GM23248 (cell line): ENCODE measurements at regions not wholly inside any gene's neighbourhood (a gene's known extent, or its start where the extent isn't known, plus 50 kb on each side); places are given as distances from the start of the nearest gene placed in this dataset.

Source experiments
- DNase-seq: peaks from one replicate; pipeline ENCODE4 v3.0.0-alpha.2; 2015
- H2AFZ ChIP-seq: fragments of 200-600 bp; sonication (generic); 2 replicates; pipeline ENCODE4 v1.6.1; 2016; ENCODE audit warnings: antibody characterized with exemption
- H3F3A ChIP-seq: fragments of 200-600 bp; sonication (generic); 2 replicates; pipeline ENCODE4 v1.6.1; 2016; ENCODE audit warnings: mild to moderate bottlenecking, antibody characterized with exemption, mixed run types; ENCODE audit not compliant: insufficient read depth
- H3K27ac ChIP-seq: fragments of 200-600 bp; sonication (generic); 2 replicates; pipeline ENCODE4 v1.5.1; 2016; ENCODE audit warnings: mild to moderate bottlenecking
- H3K27me3 ChIP-seq: fragments of 200-600 bp; sonication (generic); replicated peaks from 2 replicates; pipeline ENCODE4 v1.6.1; 2016; ENCODE audit warnings: mild to moderate bottlenecking; ENCODE audit not compliant: insufficient read depth
- H3K36me3 ChIP-seq: fragments of 200-600 bp; sonication (generic); 2 replicates; pipeline ENCODE4 v1.6.1; 2016; ENCODE audit warnings: low read depth, mild to moderate bottlenecking
- H3K4me1 ChIP-seq: fragments of 200-600 bp; sonication (generic); 2 replicates; pipeline ENCODE4 v1.6.1; 2016; ENCODE audit warnings: mild to moderate bottlenecking; ENCODE audit not compliant: insufficient read depth
- H3K4me2 ChIP-seq: fragments of 200-600 bp; sonication (generic); one replicate; pipeline ENCODE4 v1.6.1; 2016; ENCODE audit warnings: mild to moderate bottlenecking; ENCODE audit not compliant: unreplicated experiment
- H3K4me3 ChIP-seq: fragments of 200-600 bp; sonication (generic); 2 replicates; pipeline ENCODE4 v1.5.1; 2016; ENCODE audit warnings: mild to moderate bottlenecking
- H3K79me2 ChIP-seq: fragments of 200-600 bp; sonication (generic); 2 replicates; pipeline ENCODE4 v1.6.1; 2016; ENCODE audit warnings: mild to moderate bottlenecking; ENCODE audit not compliant: insufficient read depth
- H3K9ac ChIP-seq: fragments of 200-600 bp; sonication (generic); 2 replicates; pipeline ENCODE4 v1.6.1; 2016; ENCODE audit warnings: mild to moderate bottlenecking
- H3K9me2 ChIP-seq: fragments of 200-600 bp; sonication (generic); 2 replicates; pipeline ENCODE4 v1.6.1; 2016; ENCODE audit warnings: mixed run types, mild to moderate bottlenecking, moderate library complexity; ENCODE audit not compliant: insufficient read depth
- H3K9me3 ChIP-seq: fragments of 200-600 bp; sonication (generic); one replicate; pipeline ENCODE4 v1.6.1; 2017; ENCODE audit warnings: low read depth
- H4K20me1 ChIP-seq: fragments of 200-600 bp; sonication (generic); 2 replicates; pipeline ENCODE4 v1.6.0; 2016; ENCODE audit not compliant: insufficient read depth
- EZH2 ChIP-seq: fragments of 200-600 bp; sonication (generic); IDR thresholded peaks from 2 replicates; pipeline ENCODE4 v1.6.1; 2018; ENCODE audit warnings: antibody characterized with exemption, mild to moderate bottlenecking; ENCODE audit not compliant: insufficient read depth, poor library complexity, severe bottlenecking
- EZH2phosphoT487 ChIP-seq: fragments of 200-600 bp; sonication (generic); IDR thresholded peaks from 2 replicates; pipeline ENCODE4 v1.6.1; 2018; ENCODE audit warnings: antibody characterized with exemption, moderate library complexity, mild to moderate bottlenecking, low read depth; ENCODE audit not compliant: insufficient read depth
- WGBS, 2 experiments: methylation state at CpG; one replicate each; pipeline ENCODE4 v1.1.6; 2015 to 2017; ENCODE audit warnings: low lambda C conversion rate in 2 of 2, low coverage in 1 of 2; ENCODE audit errors: missing lambda C conversion rate in 2 of 2; 5-methylcytosine and 5-hydroxymethylcytosine counted together
- in situ Hi-C: fragments of 300-500 bp; cut with MboI; formaldehyde crosslinking; loops from 2 replicates; pipeline ENCODE4 v1.15.0; 2020

- H3F3A ChIP-seq = no peaks in the 10 kb centered on the region
Measured at GRCh38 chr3:193812791-193813500, 219.9 kb downstream of the OPA1 start.

GRCh38 chr3:193813501-193813830 lies 220.5 kb downstream of the OPA1 start:
- H4K20me1 ChIP-seq = no peaks in the 10 kb centered on the region
- no peak overlapping the region for H2AFZ ChIP-seq

More at GRCh38 chr3:193812791-193813500, 219.9 kb downstream of the OPA1 start:
- no peak for TF ChIP-seq EZH2phosphoT487
- no peak overlapping the region for H3K9ac ChIP-seq
- no peak for DNase-seq
- no peaks in the 10 kb centered on the region for H3K4me1 ChIP-seq
- no peak overlapping the region for H3K4me2 ChIP-seq
- H2AFZ ChIP-seq = no peak overlapping the region
- peaks cover 45% of the 10 kb centered on the region for H3K27me3 ChIP-seq
- no peaks in the 10 kb centered on the region for H3K9me3 ChIP-seq
- no peak overlapping the region for H3K27ac ChIP-seq
- H3K36me3 ChIP-seq = no peaks in the 10 kb centered on the region
- H3K4me3 ChIP-seq = no peak overlapping the region
- in situ Hi-C loops = no loop called here
- 69% methylated on average over 7 of the region's 7 CpGs for WGBS, 2 experiments
- H4K20me1 ChIP-seq = no peaks in the 10 kb centered on the region
- H3K9me2 ChIP-seq = no peaks in the 10 kb centered on the region
- H3K79me2 ChIP-seq = no peaks in the 10 kb centered on the region

GRCh38 chr3:193814166-193814892 lies 221.3 kb downstream of the OPA1 start:
- H3K27ac ChIP-seq = no peak overlapping the region
- in situ Hi-C loops = no loop called here
- H3K4me3 ChIP-seq = no peak overlapping the region
- no peaks in the 10 kb centered on the region for H3K36me3 ChIP-seq
- H3K9me3 ChIP-seq = no peaks in the 10 kb centered on the region
- no peak overlapping the region for H2AFZ ChIP-seq
- TF ChIP-seq EZH2phosphoT487 (no peak), EZH2 (no peak)
- no peak overlapping the region for H3K9ac ChIP-seq
- WGBS, 2 experiments = 70 to 74% methylated on average over 11 of the region's 11 CpGs
- peaks cover 42% of the 10 kb centered on the region for H3K27me3 ChIP-seq
- no peaks in the 10 kb centered on the region for H3K79me2 ChIP-seq
- no peak for DNase-seq
- H3F3A ChIP-seq = no peaks in the 10 kb centered on the region
- no peaks in the 10 kb centered on the region for H3K4me1 ChIP-seq
- no peak overlapping the region for H3K4me2 ChIP-seq
- no peaks in the 10 kb centered on the region for H4K20me1 ChIP-seq
- H3K9me2 ChIP-seq = no peaks in the 10 kb centered on the region

More at GRCh38 chr3:193813501-193813830, 220.5 kb downstream of the OPA1 start:
- no peak for DNase-seq
- Histone ChIP-seq H3K9me2 (no peaks in the 10 kb centered on the region), H3K9ac (no peak overlapping the region), H3K27ac (no peak overlapping the region), H3K4me1 (no peaks in the 10 kb centered on the region), H3K4me2 (no peak overlapping the region), H3K9me3 (no peaks in the 10 kb centered on the region), H3K4me3 (no peak overlapping the region), H3K27me3 (peaks cover 44% of the 10 kb centered on the region), H3K36me3 (no peaks in the 10 kb centered on the region), H3K79me2 (no peaks in the 10 kb centered on the region), H3F3A (no peaks in the 10 kb centered on the region)
- no peak for TF ChIP-seq EZH2
- in situ Hi-C loops = no loop called here
- WGBS, 2 experiments = 63 to 68% methylated on average over 3 of the region's 3 CpGs

- no peaks in the 10 kb centered on the region for H3K36me3 ChIP-seq
- H3K4me1 ChIP-seq = no peaks in the 10 kb centered on the region
- no peaks in the 10 kb centered on the region for H3K79me2 ChIP-seq
- no peak overlapping the region for H3K4me3 ChIP-seq
- H3K27ac ChIP-seq = no peak overlapping the region
- in situ Hi-C loops = no loop called here
- H3K27me3 ChIP-seq = peaks cover 46% of the 10 kb centered on the region
- H3K4me2 ChIP-seq = no peak overlapping the region
- no peaks in the 10 kb centered on the region for H3F3A ChIP-seq
- TF ChIP-seq EZH2phosphoT487 (no peak), EZH2 (no peak)
- DNase-seq = no peak
- 65 to 83% methylated on average over 8 of the region's 8 CpGs for WGBS, 2 experiments
- H3K9me2 ChIP-seq = no peaks in the 10 kb centered on the region
- no peaks in the 10 kb centered on the region for H4K20me1 ChIP-seq
- H2AFZ ChIP-seq = no peak overlapping the region
- H3K9me3 ChIP-seq = no peaks in the 10 kb centered on the region
- no peak overlapping the region for H3K9ac ChIP-seq
Measured at GRCh38 chr3:193815246-193816027, 222.4 kb downstream of the OPA1 start.
